HG03521 (cell line): ENCODE measurements at regions not wholly inside any gene's neighbourhood (a gene's known extent, or its start where the extent isn't known, plus 50 kb on each side); places are given as distances from the start of the nearest gene placed in this dataset.
"Not testable (repeated sequence)": the region's sequence is repeated elsewhere in the genome, so short reads cannot be mapped to it uniquely, and the experiment has no call there.

Experiments
- ATAC-seq: cut with Tn5 transposase; IDR thresholded peaks from one replicate; pipeline ENCODE4 v1.9.1; 2021; ENCODE audit warnings: mild to moderate bottlenecking, moderate library complexity; ENCODE audit not compliant: unreplicated experiment

- no peak for ATAC-seq
Measured at GRCh38 chr10:109732254-109732965, 190.9 kb downstream of the XPNPEP1 start.

GRCh38 chr10:109729895-109730294 lies 193.4 kb downstream of the XPNPEP1 start:
- ATAC-seq, result not testable (repeated sequence)

- ATAC-seq, result no peak
Measured at GRCh38 chr10:109727436-109727835, 195.9 kb downstream of the XPNPEP1 start.

- no peak for ATAC-seq
Measured at GRCh38 chr10:109726473-109726872, 196.8 kb downstream of the XPNPEP1 start.

- no peak for ATAC-seq
Measured at GRCh38 chr10:109723305-109723704, 200.0 kb downstream of the XPNPEP1 start.

DNA sequence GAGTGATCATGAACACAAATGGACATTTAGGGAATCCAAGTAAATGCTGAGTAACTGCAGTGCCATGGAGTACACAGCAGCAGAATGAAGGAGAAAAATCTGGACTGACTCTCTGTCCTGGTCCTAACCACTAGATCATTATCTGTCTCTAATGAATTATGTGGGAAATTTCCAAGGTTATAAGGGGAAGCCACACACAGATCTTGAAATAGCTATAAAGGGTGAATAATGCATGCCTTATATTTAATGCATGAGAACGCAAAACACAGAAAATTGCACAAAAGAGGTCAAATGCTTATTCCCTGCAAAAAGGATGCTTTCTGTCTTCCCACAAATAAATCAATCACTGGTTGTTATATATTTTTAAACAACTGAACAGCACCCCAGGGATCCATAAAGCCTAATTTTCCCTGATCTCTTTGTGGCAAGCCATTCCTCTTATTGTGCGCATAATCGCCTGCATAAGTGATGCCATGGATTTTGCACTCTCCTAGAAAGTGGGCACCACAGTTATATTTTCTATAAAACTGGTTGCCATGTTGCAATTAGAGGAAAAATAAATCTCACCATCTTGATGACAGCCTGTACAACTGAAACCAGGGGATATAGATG lies 201.8 kb downstream of the XPNPEP1 start:
- no peak for ATAC-seq

DNA sequence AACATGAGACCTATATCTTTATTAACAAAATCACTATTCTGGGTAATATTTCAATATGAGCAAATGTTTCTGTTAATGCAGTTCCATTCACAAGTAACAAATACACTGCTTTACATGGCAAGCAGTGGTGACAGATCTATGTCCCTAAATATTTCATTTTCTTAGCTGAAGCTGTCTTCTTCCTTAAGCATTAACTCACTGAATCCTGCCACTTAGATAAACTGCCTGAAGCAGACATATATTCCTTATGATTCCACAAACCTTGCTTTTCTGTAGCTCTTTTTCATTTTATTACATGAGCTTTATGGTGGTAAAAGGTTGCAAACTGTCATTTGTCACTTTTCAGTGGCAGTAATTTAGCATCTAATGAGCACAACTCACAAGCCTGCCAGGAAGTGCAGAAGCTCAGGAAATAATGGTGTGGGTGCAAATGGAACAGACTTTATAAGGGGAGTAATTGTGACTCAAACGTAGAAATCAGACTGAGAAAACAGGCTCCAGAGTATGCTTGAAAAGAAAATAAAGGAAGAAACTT lies 217.2 kb downstream of the XPNPEP1 start:
- ATAC-seq, result no peak

- no peak for ATAC-seq
Measured at GRCh38 chr10:109701633-109702215, 221.6 kb downstream of the XPNPEP1 start.

GRCh38 chr10:109698882-109699664 lies 224.2 kb downstream of the XPNPEP1 start:
- no peak for ATAC-seq

GRCh38 chr10:109698086-109698485 lies 225.2 kb downstream of the XPNPEP1 start:
- no peak for ATAC-seq

GRCh38 chr10:109696981-109697775 lies 226.1 kb downstream of the XPNPEP1 start:
- no peak for ATAC-seq

- ATAC-seq, result no peak
Measured at GRCh38 chr10:109696462-109696861, 226.8 kb downstream of the XPNPEP1 start.

DNA sequence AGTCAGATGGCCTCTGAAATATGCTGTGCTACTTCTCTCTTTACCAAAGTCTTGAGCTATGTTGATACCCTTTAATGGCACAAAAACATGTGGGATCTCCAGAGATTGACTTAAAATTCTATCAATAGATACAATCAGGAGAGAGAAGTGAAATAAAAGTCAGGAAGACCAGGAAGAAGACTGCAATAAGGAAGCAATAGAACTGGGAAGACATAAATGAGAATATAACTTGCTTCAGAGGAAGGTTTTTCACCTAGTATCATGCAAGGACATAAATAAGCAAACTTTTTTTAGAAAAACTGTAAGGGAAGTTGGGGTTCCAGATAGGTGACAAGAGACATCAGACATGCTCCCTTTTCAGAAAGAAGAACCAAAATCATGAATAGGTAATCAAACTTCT lies 227.3 kb downstream of the XPNPEP1 start:
- no peak for ATAC-seq

- no peak for ATAC-seq
Measured at GRCh38 chr10:109689785-109690184, 233.5 kb downstream of the XPNPEP1 start.

GRCh38 chr10:109679478-109679877 lies 243.8 kb downstream of the XPNPEP1 start:
- no peak for ATAC-seq

GRCh38 chr10:109678857-109679256 lies 244.5 kb downstream of the XPNPEP1 start:
- no peak for ATAC-seq

GRCh38 chr10:109676703-109677102 lies 246.6 kb downstream of the XPNPEP1 start:
- ATAC-seq, result no peak

DNA sequence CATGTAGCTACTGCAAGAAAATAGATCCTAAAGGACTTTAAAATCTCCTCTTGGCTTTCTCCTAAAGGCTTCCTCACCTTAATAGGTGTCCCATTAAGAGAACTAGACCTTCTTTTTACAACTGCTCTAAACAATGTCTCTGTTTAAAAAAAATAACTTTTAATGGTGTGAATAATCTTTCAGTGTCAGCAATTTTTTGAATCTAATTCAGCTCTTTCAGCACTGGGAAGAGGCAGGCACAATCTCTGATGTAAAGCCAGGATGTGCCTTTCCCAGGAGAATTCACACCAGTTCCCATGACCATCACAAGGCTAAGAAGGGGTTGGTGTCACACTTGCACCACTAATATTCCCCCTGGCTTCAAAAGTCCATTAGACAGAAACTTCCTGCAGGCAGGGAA lies 254.6 kb downstream of the XPNPEP1 start:
- no peak for ATAC-seq

- ATAC-seq, result no peak
Measured at GRCh38 chr10:109668154-109668665, 255.1 kb downstream of the XPNPEP1 start.

GRCh38 chr10:109665321-109665720 lies 258.0 kb downstream of the XPNPEP1 start:
- no peak for ATAC-seq
